IMR-90 (cell line): ENCODE measurements at regions not wholly inside any gene's neighbourhood (a gene's known extent, or its start where the extent isn't known, plus 50 kb on each side); places are given as distances from the start of the nearest gene placed in this dataset.

ENCODE experiments used
- ATAC-seq: fragments of 200-7000 bp; cut with Tn5 transposase; 2 replicates; pipeline ENCODE4 v1.9.1; 2020; ENCODE audit warnings: low read depth, mild to moderate bottlenecking, moderate library complexity
- BruUV-seq: library from RNA; stranded (reverse); fragments of 400-500 nt; replicated peaks from 2 replicates; lab custom pipeline; 2021; lab: Mats Ljungman, UMichigan
- CTCF ChIA-PET: fragments of 300-600 bp; formaldehyde crosslinking; extraction: SDS; loops from one replicate; lab custom pipeline; 2021; ENCODE audit warnings: antibody characterized with exemption; lab: Yijun Ruan, JAX
- POLR2A ChIA-PET: fragments of 300-600 bp; sonication (Branson Sonifier 250); formaldehyde crosslinking; loops from one replicate; lab custom pipeline; 2022; ENCODE audit warnings: antibody characterized with exemption; ENCODE audit not compliant: unreplicated experiment; lab: Charles Lee
- DNase-seq: peaks from one replicate; pipeline ENCODE4 v3.0.0; 2013
- H2AFZ ChIP-seq: replicated peaks from 2 replicates; pipeline ENCODE3; 2013; ENCODE audit warnings: low read length, mild to moderate bottlenecking; ENCODE audit not compliant: poor library complexity
- H2AK5ac ChIP-seq: 2 replicates; pipeline ENCODE4 v1.6.1; 2013; ENCODE audit warnings: low read depth, low read length, inconsistent platforms
- H2AK9ac ChIP-seq: replicated peaks from 2 replicates; pipeline ENCODE3; 2013; ENCODE audit warnings: mild to moderate bottlenecking, low read depth, low read length, moderate library complexity; ENCODE audit not compliant: poor library complexity
- H2BK120ac ChIP-seq: 2 replicates; pipeline ENCODE4 v1.6.1; 2013; ENCODE audit warnings: low read depth, low read length, inconsistent platforms
- H2BK15ac ChIP-seq: 3 replicates; pipeline ENCODE4 v1.6.1; 2013; ENCODE audit warnings: low read depth, low read length, inconsistent platforms
- H2BK20ac ChIP-seq: 2 replicates; pipeline ENCODE4 v1.6.1; 2013; ENCODE audit warnings: low read depth, mild to moderate bottlenecking, inconsistent platforms, low read length, moderate library complexity
- H2BK5ac ChIP-seq: 2 replicates; pipeline ENCODE4 v1.6.1; 2013; ENCODE audit warnings: mild to moderate bottlenecking, low read depth, low read length, inconsistent platforms; ENCODE audit not compliant: poor library complexity, severe bottlenecking
- H3K14ac ChIP-seq: replicated peaks from 2 replicates; pipeline ENCODE4 v1.6.1; 2013; ENCODE audit warnings: low read depth, low read length, inconsistent platforms
- H3K18ac ChIP-seq: 2 replicates; pipeline ENCODE4 v1.6.1; 2013; ENCODE audit warnings: low read depth, low read length, control low read depth
- H3K23ac ChIP-seq: 2 replicates; pipeline ENCODE4 v1.6.1; 2013; ENCODE audit warnings: low read depth, low read length, inconsistent platforms
- H3K27ac ChIP-seq: 2 replicates; pipeline ENCODE4 v1.5.1; 2013; ENCODE audit warnings: mild to moderate bottlenecking, control low read depth, low read length; ENCODE audit not compliant: insufficient read depth
- H3K27me3 ChIP-seq: 2 replicates; pipeline ENCODE4 v1.6.1; 2013; ENCODE audit warnings: low read length; ENCODE audit not compliant: control insufficient read depth, insufficient read depth
- H3K36me3 ChIP-seq: 2 replicates; pipeline ENCODE4 v1.6.1; 2013; ENCODE audit warnings: low read length, mixed read lengths; ENCODE audit not compliant: control insufficient read depth, insufficient read depth
- H3K4ac ChIP-seq: 2 replicates; pipeline ENCODE4 v1.6.1; 2013; ENCODE audit warnings: low read depth, low read length, inconsistent platforms
- H3K4me1 ChIP-seq: 2 replicates; pipeline ENCODE4 v1.6.1; 2013; ENCODE audit warnings: low read length, mixed read lengths; ENCODE audit not compliant: control insufficient read depth, insufficient read depth
- H3K4me2 ChIP-seq: 2 replicates; pipeline ENCODE4 v1.6.1; 2013; ENCODE audit warnings: low read depth, mild to moderate bottlenecking, control low read depth, low read length, moderate library complexity
- H3K4me3 ChIP-seq: 2 replicates; pipeline ENCODE4 v1.5.1; 2013; ENCODE audit warnings: low read depth, mild to moderate bottlenecking, control low read depth, low read length, moderate library complexity; ENCODE audit not compliant: insufficient read depth
- H3K56ac ChIP-seq: 2 replicates; pipeline ENCODE4 v1.6.1; 2013; ENCODE audit warnings: low read length, inconsistent platforms; ENCODE audit not compliant: insufficient read depth; ENCODE audit errors: extremely low read depth
- H3K79me1 ChIP-seq, 2 experiments: 2 replicates each; pipeline ENCODE4 v1.6.1; 2013; ENCODE audit warnings: low read length in 2 of 2, inconsistent platforms in 1 of 2, low read depth in 1 of 2
- H3K9ac ChIP-seq: 2 replicates; pipeline ENCODE4 v1.6.1; 2013; ENCODE audit warnings: low read depth, low read length, control low read depth
- H3K9me1 ChIP-seq: 2 replicates; pipeline ENCODE4 v1.6.1; 2013; ENCODE audit warnings: low read length, inconsistent platforms; ENCODE audit not compliant: insufficient read depth
- H3K9me3 ChIP-seq: 2 replicates; pipeline ENCODE4 v1.6.1; 2013; ENCODE audit warnings: low read length; ENCODE audit not compliant: control insufficient read depth, insufficient read depth
- H4K20me1 ChIP-seq: 2 replicates; pipeline ENCODE4 v1.6.1; 2013; ENCODE audit warnings: low read length, inconsistent platforms; ENCODE audit not compliant: insufficient read depth
- H4K5ac ChIP-seq: 2 replicates; pipeline ENCODE4 v1.6.1; 2013; ENCODE audit warnings: mild to moderate bottlenecking, low read depth, low read length, control low read depth
- H4K8ac ChIP-seq, 2 experiments: 2 replicates each; pipeline ENCODE4 v1.6.1; 2013; ENCODE audit warnings: low read depth in 2 of 2, low read length in 2 of 2, control low read depth in 1 of 2, inconsistent platforms in 1 of 2
- H4K91ac ChIP-seq: 2 replicates; pipeline ENCODE4 v1.6.1; 2013; ENCODE audit warnings: low read depth, low read length, inconsistent platforms; ENCODE audit not compliant: insufficient read depth
- FOS ChIP-seq: fragments of 150-350 bp; IDR thresholded peaks from 2 replicates; pipeline ENCODE4 v1.6.1; 2016; ENCODE audit warnings: low read depth, low read length
- NFE2L2 ChIP-seq: fragments of 150-350 bp; IDR thresholded peaks from 2 replicates; pipeline ENCODE4 v1.6.1; 2016; ENCODE audit warnings: low read depth, mild to moderate bottlenecking, low read length
- RAD21 ChIP-seq: IDR thresholded peaks from 2 replicates; pipeline ENCODE4 v1.6.1; 2012; ENCODE audit warnings: low read length, improper control_type of control experiment
- RCOR1 ChIP-seq: IDR thresholded peaks from 2 replicates; pipeline ENCODE4 v1.6.1; 2012; ENCODE audit warnings: mild to moderate bottlenecking, low read length, improper control_type of control experiment; ENCODE audit not compliant: insufficient replicate concordance
- dilution Hi-C: fragments of 300-500 bp; cut with HindIII; formaldehyde crosslinking; loops from one replicate; pipeline ENCODE4 v1.14.3; 2018; ENCODE audit warnings: low sequenced_read_pairs; ENCODE audit not compliant: unreplicated experiment
- in situ Hi-C: fragments of 300-500 bp; cut with MboI; formaldehyde crosslinking; loops from 3 replicates; pipeline ENCODE4 v1.14.3; 2019; ENCODE audit warnings: low sequenced_read_pairs, inconsistent platforms, mixed read lengths
- intact Hi-C: fragments of 100-400 bp; cut with micrococcal nuclease; formaldehyde crosslinking; loops from 2 replicates; pipeline ENCODE4 v1.10.0; 2022

DNA sequence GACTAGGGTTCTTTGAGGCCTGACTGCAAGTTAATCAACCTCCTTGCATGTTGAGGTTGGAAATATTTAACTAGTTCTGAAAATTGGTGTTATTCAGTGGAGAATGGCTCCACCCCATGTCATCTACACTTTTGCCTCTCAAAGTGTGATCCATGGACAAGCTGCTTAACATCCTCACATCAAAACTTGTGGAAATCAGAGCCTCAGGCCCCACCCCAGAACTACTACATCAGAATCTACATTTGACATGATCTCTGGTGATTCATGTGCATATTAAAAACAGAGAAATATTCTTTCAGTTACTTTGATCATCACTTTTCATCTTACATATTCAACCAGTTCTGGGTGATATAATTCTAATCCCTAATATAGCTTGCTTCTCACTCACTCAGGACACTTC lies 632.9 kb downstream of the ARL4A start:
- H3K79me1 ChIP-seq = no peaks in the 10 kb centered on the region
- no peaks in the 10 kb centered on the region for H3K36me3 ChIP-seq
- H2BK20ac ChIP-seq = no peak overlapping the region
- H3K4ac ChIP-seq = no peak overlapping the region
- no peaks in the 10 kb centered on the region for H3K4me1 ChIP-seq
- CTCF ChIA-PET = interaction anchor here (0.9 to 1.2 kb wide), 2 partner anchors 11 to 38 kb away, joined by 3 read pairs; no protein-coding TSS in a partner anchor
- no peak overlapping the region for H3K56ac ChIP-seq
- H4K91ac ChIP-seq = no peak overlapping the region
- no peak overlapping the region for H4K8ac ChIP-seq
- H2AK9ac ChIP-seq = no peak overlapping the region
- no peak overlapping the region for H3K27ac ChIP-seq
- no peak overlapping the region for H2BK5ac ChIP-seq
- TF ChIP-seq FOS (no peak), RAD21 (no peak), NFE2L2 (no peak), RCOR1 (no peak)
- H4K20me1 ChIP-seq = no peaks in the 10 kb centered on the region
- in situ Hi-C loops (no loop called here), intact Hi-C loops (no loop called here), dilution Hi-C loops (no loop called here)
- no peaks in the 10 kb centered on the region for H3K9me1 ChIP-seq
- no peak overlapping the region for H3K4me2 ChIP-seq
- H3K9ac ChIP-seq = no peak overlapping the region
- POLR2A ChIA-PET = no interaction called here
- ATAC-seq (no peak), DNase-seq (no peak)
- no peak overlapping the region for H2AFZ ChIP-seq
- no peak overlapping the region for H3K4me3 ChIP-seq
- no peak overlapping the region for H3K14ac ChIP-seq
- H3K18ac ChIP-seq = no peak overlapping the region
- H3K23ac ChIP-seq = no peak overlapping the region
- H3K9me3 ChIP-seq = no peaks in the 10 kb centered on the region
- BruUV-seq = no TSS peak
- no peak overlapping the region for H2BK120ac ChIP-seq
- H2BK15ac ChIP-seq = no peak overlapping the region
- no peaks in the 10 kb centered on the region for H3K27me3 ChIP-seq
- H4K5ac ChIP-seq = no peak overlapping the region
- H2AK5ac ChIP-seq = no peak overlapping the region
